Uterus (tissue), 2 donors: ENCODE measurements at regions not wholly inside any gene's neighbourhood (a gene's known extent, or its start where the extent isn't known, plus 50 kb on each side); places are given as distances from the start of the nearest gene placed in this dataset.

ENCODE experiments used
- CTCF ChIP-seq, 4 experiments: fragments of 200-600 bp in 2 of 4; fragments of 450-650 bp in 2 of 4; sonication (generic) in 2 of 4; IDR thresholded peaks; one replicate each; pipeline ENCODE4 v1.5.1; 2016 to 2019; ENCODE audit warnings: antibody characterized with exemption in 4 of 4, mild to moderate bottlenecking in 2 of 4, moderate library complexity in 1 of 4
- POLR2A ChIP-seq, 2 donors: fragments of 450-650 bp; IDR thresholded peaks; one replicate each; pipeline ENCODE4 v1.6.1; 2016; ENCODE audit warnings: antibody characterized with exemption in 2 of 2, mild to moderate bottlenecking in 1 of 2, moderate library complexity in 1 of 2

GRCh38 chr16:82257990-82258389, 88.0 kb upstream of the MPHOSPH6 start:
- no peak for TF ChIP-seq POLR2A (IDR thresholded peaks at IDR 0.05)
- TF ChIP-seq CTCF (IDR thresholded peaks at IDR 0.05): no peak
